ENCODE measurements at regions not wholly inside any gene's neighbourhood (a gene's known extent, or its start where the extent isn't known, plus 50 kb on each side); places are given as distances from the start of the nearest gene placed in this dataset.

DNA sequence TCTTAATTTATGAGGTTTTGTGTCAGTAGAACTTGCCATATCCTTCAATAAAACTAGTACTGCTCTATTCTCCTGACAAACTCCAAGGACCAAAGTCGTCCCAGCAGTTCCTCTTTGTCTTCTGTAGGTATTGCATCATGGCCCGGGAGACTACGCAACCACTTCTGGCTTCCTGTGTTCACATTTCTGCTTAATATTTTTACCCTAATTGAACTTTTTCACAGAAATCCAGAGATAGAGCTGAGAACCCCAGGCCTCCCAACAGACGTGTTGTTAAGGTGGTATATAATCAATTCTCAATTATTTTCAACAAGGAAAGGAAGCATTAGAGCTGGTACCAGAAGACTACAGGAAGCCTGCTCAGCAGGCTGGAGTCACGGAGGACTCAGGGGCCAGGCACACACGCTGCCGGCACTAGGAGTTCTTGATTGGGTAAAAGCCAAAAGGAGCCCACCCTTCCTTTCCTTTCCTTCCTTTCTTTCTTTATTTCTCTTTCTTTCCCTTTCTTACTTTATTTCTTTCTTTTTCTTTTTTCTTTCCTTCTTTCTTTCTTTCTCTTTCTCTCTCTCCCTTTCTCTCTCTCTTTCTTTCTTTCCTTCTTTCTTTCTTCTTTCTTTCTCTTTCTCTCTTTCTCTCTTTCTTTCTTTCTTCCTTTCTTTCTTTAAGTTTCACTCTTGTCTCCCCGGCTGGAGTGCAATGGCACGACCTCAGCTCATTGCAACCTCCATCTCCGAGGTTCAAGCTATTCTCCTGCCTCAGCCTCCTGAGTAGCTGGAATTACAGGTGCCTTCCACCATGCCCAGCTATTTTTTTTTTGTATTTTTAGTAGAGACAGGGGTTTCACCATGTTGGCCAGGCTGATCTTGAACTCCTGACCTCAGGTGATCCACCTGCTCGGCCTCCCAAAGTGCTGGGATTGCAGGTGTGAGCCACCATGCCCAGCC lies 173.7 kb downstream of the ZBTB18 start:
- peak; percentile 18 to 68 for DNase-seq

DNA sequence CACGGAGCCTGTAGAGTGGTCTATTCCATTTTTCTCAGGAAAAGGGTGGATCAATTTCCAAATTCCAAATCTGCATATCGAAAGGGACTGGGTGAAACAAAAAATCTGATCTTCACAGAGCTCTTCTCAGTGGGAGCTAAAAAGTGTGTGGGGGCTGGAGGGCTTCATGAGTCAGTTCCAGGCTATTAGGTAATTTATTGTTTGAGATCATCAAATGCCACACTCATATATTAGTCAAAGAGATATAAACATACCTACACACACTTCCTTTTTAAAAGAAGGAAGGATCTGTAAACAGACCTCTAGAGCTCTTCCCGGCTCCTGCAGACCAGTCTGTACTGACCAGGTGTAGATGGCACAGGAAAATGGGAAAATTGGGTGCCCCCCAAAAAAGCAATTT lies 175.4 kb downstream of the ZBTB18 start:
- no peak for DNase-seq

DNA sequence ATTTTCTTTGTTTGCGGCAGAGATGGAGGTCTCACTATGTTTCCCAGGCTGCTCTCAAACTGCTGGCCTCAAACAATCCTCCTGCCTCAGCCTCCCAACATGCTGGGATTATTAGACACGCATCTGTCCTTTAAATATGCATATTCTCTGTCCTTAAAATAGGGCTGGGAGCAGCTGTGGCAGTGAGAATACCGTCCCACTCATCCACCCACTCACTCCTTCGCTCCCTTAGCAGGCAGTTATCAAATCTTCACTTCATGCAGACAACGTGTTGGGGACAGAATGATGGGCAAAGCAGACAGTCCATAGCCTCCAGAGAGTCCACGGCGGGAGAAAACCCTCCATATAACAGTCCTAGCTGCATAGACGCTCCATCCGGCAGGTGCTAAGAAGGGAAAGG lies 179.4 kb downstream of the ZBTB18 start:
- no peak for DNase-seq

DNA sequence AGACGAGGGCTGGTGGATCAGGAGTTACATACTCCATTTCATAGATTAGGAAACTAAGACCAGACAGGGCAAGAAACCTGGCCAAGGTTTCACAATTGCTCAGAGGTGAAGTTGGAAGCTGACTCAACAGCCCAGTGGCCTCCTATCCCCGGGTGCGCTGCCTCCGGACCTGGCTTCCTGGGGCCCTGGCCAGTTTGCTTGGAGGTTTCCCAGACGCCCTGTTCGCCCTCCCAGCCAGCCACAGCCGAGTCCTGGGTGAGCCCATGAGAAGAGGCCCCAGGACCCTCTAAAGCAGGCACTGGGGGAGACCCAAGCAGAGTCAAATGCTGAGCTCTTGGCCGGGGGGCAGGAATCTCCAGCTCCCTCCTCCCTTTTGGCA lies 180.1 kb downstream of the ZBTB18 start:
- DNase-seq: no peak

DNA sequence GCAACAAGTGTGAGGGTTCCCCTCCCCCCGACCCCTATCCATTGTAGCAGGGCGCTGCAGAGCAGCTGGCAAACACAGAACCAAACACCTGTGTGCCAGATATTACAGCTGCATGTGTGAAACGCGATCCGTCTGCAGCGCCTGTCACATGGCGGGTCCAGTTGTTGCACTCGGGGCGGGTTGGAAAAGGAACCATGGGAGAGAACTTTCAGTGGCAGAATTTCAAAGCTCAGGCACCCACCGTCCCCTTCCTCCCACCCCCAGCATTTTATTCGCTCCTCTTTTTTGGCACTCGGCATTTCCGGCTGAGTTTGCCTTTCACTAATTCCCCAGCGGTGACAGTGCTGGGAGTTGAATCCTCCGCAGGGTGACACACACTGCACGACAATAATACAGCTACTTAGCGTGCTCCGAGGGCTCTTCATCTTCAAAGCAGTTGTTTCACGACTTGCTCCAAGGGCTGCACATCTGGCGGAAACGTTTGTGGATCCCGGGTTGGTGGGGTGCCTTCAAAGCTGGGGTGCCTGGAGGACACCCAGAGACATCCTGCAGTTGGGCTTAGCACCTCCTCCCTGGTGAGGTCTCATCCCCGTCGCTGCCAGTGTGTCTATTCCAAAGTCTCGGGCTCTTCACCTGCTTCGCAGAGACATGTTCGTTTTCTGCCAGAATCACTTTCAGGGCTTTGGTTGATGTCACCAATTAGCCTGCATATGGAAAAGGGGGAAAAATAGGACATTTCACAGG lies 180.7 kb downstream of the ZBTB18 start:
- DNase-seq: no peak

DNA sequence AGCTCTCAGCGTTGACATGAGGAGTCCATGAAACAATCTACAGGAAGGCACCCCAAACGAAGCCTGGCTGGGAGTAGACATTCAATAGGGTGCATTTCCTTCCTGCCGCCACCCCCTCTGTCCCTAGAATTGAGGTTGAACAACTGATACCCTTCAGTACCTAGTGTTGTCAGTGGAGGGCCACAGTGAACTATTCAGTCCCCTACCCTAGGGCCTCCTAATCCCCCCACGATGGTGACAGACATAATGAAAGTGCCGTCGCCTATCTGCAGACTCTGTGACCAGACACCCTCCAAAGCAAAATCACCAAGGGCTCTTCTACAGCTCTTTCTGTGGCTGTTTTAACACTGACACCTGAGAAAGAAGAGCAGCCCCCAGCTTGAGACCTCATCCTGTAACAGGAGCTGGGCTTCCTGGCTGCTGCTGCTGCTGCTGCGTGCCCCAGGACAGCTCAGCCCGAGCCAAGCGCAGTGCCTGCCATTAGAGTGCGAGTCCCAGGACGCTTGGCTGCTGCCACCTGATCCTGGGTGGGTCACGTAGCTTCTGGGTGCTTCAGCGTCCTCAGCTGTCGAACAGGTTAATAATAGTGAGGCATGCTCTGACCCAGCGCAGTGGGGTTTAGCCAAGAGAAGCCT lies 183.0 kb downstream of the ZBTB18 start:
- no peak for DNase-seq

DNA sequence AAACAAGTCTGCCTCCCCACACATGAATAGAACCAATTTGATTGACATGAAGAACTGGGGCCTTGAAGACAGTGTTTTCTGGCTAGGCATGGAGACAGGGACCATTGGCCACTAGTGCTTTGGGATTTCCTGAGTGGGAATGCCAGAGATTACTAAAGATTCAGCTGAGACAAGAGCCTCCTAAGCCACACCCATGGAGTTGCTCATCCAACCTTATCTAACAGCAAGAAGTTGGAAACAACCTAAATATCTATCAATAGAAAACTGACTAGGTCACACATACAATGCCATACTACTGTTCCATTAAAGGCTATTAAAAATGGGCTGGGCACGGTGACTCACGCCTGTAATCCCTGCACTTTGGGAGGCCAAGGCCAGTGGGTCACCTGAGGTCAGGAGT lies 184.1 kb downstream of the ZBTB18 start:
- no peak for DNase-seq

DNA sequence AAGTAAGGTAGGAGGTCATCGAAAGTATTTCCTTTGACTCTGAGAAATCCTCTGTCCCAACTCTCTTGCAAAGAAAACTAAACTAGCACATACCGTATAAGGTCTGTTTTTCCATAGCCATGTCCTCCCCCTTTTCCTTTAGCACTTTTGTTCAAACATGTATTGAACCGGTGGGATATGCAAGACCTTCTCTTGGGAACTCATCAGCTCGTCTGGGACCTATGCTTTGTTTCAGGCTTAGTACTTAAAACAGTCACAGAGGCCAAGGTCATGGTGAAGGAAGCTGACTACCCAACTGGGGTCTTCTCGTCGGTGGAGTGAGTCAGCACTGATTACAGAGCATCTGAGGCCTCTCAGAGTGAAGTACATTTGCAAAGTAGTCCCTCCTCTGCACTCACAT lies 185.0 kb downstream of the ZBTB18 start:
- no peak for DNase-seq

DNA sequence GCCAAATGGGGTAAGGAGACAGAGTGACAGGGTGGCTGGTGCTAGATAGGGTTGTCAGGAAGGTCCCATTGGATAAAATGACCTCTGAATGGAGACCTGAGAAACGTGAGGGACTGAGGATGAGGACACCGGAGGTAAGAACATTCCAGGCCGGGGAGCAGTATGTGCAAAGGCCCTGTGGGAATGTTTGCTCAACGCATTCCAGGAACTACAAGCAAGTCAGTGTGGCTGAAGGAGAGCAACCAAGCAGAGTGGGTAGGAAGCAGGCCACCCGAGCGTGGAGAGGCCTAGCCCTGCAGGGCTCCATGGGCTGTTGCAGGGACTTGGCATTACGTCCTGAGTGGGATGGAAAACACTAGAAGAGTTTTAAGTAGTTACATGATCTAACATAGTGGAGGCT lies 185.6 kb downstream of the ZBTB18 start:
- DNase-seq: no peak

DNA sequence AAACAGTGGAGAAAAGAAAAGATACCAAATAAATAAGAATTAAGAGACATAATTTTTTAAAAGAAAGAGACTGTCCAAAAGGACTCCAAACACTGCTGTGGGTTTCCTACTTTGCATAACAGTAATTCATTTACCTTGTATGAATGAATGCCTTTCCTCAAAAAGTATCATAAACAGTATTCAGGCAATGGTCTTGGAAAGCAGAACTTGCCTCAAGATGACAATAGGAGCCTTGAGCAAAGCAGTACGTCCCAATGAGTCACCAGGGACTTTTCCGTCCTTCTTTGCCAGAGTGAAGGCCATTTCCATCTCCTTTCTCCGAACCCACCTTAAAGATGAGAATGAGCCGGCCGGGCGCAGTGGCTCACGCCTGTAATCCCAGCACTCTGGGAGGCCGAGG lies 186.4 kb downstream of the ZBTB18 start:
- DNase-seq: peak in 1 of 2 donors; percentile 42

DNA sequence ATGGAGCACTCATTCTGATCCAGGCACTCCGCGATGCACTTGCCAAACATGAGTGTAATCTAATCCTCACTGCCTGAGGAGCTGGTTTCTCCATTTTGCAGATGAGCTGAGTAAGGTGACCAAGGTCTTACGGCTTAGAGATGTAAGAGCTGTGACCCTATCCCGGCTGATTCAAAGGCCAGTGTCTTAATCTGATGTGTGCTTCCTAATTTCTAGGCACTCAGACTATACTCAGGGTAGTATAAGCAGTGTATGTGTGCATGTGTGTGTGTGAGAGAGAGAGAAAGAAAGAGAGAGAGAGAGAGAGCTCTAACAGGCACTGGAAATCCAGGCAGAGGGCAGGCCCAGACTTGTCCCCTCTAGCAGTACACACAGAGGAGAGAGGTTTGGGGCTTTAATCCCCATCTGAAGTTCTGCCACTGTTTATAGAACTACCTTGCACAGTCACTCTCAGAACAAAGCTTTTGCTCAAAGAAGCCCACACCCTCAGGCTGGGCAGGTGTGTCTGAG lies 188.2 kb downstream of the ZBTB18 start:
- DNase-seq: no peak

DNA sequence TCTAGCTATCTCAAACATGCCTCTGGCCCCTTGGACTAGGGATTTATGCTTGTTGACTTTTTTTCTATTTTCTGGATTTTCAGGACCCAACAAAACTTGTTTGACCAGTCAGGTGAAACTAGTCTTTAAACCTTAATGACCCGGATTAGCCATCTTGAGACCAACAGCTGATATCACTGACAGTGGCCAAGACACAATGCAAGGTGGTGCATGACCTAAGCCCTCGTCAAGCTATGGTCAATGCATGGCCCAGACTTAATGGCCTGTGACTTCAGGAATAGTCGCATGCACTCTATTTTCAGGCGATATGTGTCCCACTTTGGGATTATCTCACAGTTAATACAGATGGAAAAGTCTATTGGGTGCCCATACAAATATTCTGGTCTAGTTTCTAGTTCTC lies 190.4 kb downstream of the ZBTB18 start:
- DNase-seq: no peak

DNA sequence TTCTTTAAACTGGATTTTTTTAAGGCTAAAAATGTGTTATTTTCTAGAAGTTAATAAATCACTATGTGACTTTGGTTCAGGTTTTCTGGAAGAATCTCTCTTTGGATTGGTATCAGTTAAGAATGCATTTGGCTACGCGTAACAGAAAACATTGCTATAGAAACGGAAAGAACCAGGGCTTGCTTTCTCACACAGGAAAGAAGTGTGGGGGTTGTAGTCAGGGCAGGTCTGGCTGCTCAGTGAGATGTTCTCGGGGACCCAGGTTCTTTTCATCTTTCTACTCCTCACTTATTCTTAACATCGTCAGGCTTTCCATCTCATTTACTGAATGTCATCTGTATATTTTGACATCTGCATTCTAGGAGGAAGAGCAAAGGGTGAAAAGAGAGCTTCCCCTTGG lies 191.4 kb downstream of the ZBTB18 start:
- DNase-seq: no peak

DNA sequence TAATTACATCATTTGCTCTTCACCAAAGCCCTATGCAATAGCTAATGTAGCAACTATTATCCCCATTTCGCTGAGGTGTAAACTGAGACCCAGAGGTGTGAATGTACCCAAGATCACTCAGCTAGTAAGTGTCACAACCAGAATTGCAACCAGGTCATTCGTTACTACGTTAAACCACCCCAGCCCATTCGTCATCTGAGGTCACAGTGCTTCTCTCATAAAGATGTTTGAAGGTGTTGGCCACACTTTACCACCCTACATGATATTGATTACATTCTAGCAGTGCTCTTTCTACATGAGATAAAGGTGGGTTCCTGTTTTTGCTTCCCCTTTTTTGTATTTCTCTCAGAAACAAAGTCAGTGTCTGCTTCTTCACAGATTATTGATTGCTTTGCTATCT lies 195.3 kb downstream of the ZBTB18 start:
- DNase-seq: no peak

DNA sequence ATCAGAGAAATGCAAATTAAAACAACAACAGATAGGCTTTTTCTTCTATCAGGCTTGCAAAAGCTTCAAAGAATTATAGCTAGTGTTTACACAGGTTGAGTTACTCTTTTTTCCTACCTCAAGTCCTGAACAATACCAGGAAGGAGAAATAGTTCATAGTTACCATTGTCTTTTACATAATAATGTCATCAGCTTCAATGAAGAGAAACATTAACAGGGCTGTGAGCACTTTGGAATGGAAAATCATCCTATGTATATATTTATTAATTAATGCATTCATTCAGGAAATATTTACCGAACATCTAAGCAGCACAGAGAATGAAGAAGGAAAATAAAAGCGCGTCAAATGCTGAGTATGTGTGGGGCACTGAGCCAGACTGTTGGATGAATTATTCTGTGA lies 197.3 kb downstream of the ZBTB18 start:
- no peak for DNase-seq

DNA sequence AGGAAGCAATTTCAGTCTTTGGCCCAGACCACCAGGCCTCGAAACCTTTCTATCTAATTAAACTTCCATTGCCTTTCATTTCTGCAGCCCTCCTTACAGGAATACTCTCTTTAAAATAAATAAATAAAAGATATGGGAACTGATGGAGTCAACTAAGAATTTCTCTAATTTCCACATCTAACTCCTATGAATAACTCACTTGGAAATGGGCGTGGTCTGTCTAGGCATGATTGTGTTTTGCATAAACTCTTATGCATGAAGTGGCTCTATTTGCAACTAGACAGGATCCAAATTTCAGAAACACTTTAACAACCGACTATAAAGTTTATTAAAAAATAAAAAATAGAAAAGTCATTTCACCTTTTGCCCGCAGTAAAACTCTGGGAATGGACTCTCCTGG lies 199.5 kb downstream of the ADSS2 start:
- no peak for DNase-seq

DNA sequence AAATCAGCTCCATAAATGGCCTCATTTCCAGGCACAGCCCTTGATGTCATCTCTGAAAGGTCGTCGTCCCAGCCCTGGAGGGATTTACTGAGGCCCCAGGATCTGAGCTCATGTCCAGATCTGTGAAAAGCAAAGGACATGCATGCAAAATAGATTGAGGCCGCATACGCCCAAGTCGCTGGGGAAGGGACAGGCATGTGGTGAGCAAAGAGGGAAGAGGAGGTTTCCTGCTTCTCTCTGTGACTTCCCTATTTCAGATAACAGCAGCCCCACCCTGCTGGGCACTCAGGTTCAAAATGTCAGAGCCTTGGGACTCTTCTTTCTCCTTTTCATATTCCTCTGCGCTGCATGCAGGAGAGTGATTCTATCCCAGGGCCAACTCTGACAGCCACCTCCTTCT lies 197.2 kb downstream of the ADSS2 start:
- DNase-seq: peak; percentile 19 to 71

DNA sequence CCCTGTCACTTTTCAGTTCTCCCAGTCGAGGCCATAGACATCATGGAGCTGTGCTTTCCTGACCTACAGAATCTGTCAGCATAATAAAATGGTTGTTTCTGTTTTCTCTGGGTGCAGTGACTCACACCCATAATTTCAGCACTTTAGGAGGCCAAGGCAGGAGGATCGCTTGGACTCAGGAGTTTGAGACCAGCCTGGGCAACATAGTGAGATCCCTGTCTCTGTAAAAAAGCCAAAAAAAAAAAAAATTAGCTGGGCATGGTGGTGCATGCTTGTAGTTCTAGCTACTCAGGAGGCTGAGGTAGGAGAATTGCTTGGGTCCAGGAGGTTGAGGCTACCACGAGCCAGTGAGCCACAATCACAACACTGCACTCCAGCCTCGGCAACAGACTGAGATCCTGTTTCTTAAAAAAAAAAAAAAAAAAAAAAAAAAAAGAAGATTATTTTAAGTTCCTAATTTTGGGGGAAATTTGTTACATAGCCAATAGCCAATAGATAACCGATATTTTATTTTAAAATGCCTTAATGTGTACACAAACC lies 196.2 kb downstream of the ADSS2 start:
- no peak for DNase-seq

DNA sequence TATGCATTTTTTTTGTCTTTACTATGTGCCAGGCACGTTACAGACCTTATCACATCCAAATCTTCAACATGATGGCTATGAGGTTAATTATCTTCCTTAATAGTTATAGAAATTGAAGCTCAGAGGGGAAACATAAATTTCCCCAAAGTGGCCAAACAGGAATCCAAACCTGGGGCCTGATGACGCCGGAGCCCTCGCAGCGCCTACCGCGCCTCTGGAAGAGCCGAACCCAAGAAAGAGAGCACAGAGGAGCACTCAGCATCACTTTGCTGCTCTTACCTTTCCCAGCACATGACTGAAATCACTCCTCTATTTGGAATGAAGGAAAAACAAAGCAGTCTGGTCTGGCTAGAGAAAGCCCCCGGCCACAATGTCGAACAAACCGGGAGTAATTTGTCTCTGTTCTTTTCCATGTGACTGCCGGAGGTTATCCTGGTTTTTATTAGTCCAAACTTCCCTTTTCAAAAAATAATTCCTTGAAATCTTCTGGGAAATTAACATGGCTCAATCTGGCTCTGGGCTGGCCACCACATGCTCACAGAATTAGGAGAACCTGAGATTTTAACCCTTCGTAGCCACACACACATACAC lies 195.5 kb downstream of the ADSS2 start:
- DNase-seq: no peak

DNA sequence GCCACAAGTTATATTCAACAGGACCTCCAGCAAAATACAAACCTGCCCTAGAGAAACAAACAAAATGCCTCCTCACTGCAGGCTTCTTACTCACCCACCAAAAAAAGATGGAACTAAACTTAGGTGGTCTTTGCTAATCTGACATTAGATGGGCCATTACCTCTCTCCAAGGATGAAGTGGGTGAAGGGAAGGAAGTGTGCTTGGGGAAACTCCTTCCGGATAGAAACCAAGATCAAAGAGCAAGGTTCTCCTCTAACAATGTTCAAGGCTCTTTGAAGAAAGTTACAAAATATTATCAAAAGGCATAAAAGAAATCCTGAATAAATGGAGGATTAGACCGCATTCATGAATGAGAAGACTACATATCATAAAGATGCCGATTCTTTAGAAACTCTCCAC lies 187.5 kb downstream of the ADSS2 start:
- DNase-seq: no peak

DNA sequence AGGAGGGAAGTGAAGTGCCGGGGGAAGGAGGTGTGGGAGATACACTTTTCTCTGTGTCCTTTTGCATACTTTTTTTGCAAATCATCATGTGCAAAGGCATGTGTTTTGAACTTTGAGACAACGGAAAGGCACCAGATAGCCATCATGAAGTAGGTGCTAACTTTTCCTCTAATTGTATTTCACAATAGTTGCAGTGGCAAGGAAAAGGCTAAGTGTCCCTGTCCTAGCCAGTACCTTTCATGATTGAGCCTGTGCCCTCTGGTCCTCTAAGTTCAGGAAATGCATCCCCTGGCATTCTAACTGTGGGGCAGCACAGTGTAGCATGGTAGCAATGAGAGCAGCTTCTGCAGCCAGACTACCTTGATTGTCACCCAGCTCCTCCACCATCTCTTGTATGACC lies 186.2 kb downstream of the ADSS2 start:
- no peak for DNase-seq

DNA sequence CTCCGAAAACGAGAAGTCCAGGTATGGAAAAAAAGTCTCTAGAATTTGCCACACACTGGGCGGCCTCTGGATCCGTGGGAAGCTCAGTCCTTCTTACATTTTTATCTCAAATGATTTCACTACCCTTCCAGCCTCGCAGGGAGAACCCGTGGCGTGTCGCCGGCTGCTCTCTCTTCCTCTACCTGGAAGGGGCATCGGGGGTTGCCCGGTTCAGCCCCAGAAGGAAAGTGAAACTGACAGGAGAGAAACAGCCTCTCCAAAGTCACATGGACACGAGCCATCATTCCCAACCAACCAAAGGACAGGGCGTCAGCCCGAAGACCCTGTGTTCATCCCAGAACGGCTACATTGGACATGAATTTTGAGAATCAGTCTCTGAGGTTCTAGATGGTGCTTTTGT lies 182.5 kb downstream of the ADSS2 start:
- DNase-seq: no peak

DNA sequence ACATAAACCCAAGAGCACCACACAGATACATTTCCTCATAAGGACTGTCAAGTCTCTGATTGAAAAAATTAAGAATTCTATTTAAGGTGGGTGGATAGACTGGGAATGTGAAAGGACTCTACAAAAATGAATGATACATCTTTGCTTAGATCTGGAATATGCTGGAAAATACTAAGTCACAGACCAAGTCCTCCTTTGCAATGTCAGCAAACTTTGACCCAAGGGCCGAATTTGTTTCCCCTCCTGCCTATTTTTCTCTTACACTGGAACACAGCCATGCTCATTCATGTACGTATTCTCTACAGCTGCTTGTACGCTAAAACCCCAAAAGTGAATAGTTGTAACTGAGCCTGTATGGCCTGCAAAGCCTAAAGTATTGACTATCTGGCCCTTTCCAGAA lies 180.7 kb downstream of the ADSS2 start:
- DNase-seq: no peak
